HG03521 (cell line): ENCODE measurements at regions not wholly inside any gene's neighbourhood (a gene's known extent, or its start where the extent isn't known, plus 50 kb on each side); places are given as distances from the start of the nearest gene placed in this dataset.
"Not testable (repeated sequence)": the region's sequence is repeated elsewhere in the genome, so short reads cannot be mapped to it uniquely, and the experiment has no call there.

Experiments
- ATAC-seq: cut with Tn5 transposase; IDR thresholded peaks from one replicate; pipeline ENCODE4 v1.9.1; 2021; ENCODE audit warnings: mild to moderate bottlenecking, moderate library complexity; ENCODE audit not compliant: unreplicated experiment

GRCh38 chr2:122007126-122007525 is 251.7 kb downstream of the TSN start:
- ATAC-seq: no peak

GRCh38 chr2:122007577-122007976 is 252.1 kb downstream of the TSN start:
- no peak for ATAC-seq

GRCh38 chr2:122009561-122009960 is 254.1 kb downstream of the TSN start:
- no peak for ATAC-seq

GRCh38 chr2:122011493-122012270 is 256.2 kb downstream of the TSN start:
- no peak for ATAC-seq

DNA sequence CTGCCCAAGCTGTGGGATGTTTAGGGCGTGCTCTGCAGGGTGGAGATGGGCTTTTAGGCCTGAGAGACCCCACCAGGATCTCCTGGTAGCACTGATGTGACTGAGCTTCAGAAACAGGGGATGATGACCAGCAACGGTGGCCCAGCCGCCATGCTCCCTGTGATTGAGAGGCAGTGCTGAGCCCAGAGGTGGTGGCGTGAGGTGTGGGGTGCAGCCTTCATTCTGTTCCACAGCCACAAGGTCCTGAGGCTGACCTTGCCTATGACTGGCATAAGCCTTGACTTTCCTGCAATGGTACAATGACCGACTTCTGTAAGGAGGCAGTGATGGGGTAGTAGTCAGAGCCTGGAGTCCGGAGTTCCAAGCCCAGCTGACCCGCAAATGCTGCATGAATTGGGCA is 263.3 kb downstream of the TSN start:
- no peak for ATAC-seq

- ATAC-seq: no peak
These were observed 264.3 kb downstream of the TSN start for GRCh38 chr2:122019724-122020123.

DNA sequence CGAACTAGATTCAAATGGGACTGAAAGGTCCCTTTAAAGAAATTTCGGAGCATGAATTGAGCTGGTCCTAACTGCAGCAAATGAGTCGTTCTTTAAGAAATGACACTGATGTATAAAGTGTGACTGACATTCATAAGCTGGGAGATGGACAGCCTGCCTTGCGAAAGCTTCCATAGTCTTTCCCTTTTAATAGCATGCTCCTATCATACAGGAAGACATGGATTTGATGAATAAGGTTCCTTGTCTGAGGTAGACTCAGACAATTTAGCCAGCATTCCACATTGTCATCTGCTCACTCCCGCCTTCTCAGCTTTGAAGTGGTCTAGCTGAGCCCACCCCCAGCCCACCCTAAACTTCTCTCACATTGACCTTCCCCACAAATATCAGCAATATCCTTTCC is 264.9 kb downstream of the TSN start:
- ATAC-seq: no peak

DNA sequence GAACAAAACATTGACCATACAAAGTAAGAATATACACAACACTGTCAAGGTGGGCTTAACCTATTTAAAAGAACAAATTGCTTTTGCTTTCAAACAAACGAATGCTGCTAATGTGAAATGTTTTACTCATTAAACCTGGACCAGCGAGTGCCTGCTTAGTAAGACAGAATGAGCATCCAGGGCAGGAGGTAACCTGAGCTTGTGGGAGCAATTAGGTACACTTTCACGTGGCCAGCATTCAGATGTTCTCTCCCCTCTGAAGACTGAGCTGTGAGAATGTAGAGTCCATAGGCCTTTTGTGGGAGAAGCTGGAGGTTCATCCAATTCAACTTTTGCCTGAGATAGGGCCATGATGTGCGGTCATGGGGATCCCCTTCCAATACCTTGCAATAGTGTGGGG is 266.5 kb downstream of the TSN start:
- no peak for ATAC-seq

- no peak for ATAC-seq
These were observed 267.1 kb downstream of the TSN start for GRCh38 chr2:122022531-122022930.

DNA sequence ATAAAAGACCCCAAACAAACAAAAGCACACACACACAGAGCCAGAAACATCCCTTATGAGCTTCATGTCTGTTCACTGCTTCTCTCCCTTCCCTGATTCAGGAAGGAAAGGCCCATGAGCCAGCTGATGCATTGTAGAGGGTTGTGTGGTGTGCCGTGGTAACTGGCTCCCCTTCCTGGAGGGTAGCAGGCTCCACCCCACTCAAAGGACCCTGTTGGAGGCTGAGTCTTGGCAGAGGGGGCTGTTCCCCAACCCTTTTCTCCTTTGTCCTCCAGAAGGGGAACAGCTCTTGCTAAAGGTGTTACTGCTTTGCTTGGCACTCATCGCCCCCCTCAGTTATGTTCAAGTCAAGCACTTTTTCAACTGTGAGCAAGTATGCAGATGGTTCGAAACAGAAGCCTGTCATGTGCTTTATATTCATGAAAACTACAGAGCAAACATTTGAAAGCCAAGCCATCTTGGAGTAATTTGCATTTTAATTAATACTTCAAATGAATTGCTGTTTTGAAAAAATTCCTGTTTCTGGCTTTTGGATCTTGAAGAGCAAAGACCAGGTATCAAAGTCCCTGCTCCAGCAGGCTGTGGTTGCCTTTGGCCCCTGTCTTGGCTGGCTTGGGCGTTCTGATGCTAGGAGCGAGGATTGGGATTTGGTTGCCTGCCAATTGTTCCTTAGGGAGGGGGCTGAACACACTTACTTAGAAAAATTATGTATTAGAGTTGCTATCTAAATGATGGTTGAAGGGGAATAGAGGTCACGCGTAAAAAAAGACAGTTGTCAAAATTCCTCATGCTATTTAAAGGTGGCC is 267.8 kb downstream of the TSN start:
- ATAC-seq: no peak

GRCh38 chr2:122027510-122028217 is 272.2 kb downstream of the TSN start:
- ATAC-seq: no peak

DNA sequence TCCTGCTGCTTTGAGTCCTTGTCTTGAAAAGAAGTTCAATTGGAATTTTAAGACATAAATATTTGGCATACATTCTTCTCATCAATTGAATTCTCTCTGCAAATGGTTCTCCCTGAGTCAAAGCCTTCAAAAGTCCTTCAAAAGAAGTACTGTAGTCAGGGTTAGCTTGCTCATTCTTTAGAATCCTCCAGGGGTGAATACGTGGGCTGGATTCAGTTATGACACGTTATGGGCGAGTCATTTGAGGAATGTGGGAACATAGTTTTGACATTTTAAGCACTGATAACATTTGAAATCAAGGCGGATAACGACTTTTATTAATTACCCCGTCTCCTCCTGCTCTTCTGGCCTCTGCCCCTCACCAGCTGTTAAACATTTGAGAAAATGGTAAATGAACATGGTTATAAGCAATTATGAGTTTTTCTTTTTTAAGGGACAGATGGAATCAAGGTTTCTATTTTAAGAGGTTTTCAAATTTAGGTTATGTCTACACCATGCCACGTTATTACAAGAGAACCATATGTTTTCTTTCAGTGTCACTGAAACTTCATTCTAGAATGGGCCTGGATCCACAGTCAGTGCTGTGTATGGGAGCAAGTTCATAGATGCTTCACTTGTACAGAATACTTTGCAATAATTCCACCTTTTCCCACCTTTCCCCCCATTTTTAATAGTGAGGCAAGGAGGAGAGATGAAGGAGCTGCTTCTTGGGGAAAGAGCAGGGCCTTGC is 273.1 kb downstream of the TSN start:
- ATAC-seq: no peak

DNA sequence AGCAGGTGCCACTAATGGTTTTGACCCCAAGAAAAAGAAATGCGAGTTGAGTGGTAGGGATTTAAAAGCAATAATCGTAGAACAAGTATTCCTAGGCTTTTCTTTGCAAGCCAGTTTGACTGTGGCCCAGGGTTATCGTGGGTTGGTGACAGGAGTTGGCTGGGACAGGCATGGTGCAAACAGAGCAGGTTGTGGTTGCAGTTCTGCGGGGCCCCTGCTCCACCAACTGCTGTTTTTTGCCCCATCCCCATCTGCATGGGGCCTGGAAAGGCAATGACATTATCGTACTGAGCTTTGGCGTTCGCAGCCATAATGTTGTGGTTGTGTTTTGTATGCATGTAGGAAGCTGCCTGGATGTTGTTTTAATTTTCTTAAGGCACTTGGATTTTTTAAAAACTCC is 274.0 kb downstream of the TSN start:
- no peak for ATAC-seq

- ATAC-seq: no peak
These were observed 274.5 kb downstream of the TSN start for GRCh38 chr2:122029945-122030344.

DNA sequence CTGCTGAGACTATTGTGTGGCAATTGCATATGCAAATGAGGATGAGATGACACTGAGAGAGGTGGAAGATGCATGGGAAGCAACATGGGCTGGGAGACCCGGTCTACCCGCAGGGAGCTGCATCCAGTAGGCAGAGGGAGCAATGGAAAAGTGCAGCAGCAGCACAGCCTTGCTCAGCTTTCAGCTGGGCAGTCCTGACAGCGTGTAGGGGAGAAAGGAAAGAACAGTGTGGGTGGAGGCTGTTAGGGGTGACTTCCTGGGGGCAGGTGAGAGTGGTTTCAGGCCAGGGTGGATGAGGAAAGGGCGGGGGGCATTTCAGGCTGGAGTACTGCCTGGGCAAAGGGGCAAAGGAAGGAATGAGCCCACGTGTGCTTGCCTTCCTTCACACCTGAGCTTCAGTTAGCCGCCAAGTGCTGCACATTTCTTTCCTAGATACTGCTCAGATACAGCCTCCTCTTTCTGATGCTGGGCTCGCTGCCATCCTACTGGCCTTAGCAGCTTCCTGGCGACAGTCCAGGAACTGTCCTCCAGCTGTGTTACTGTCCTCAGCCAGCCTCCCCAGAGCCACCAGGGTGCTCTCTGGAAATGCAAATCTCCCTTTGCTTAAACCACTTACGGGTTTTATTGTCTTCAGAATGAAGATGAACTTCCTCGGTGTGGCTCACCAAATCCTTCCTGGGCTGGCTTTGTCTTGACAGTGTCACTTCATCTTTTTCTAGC is 276.3 kb downstream of the TSN start:
- no peak for ATAC-seq

DNA sequence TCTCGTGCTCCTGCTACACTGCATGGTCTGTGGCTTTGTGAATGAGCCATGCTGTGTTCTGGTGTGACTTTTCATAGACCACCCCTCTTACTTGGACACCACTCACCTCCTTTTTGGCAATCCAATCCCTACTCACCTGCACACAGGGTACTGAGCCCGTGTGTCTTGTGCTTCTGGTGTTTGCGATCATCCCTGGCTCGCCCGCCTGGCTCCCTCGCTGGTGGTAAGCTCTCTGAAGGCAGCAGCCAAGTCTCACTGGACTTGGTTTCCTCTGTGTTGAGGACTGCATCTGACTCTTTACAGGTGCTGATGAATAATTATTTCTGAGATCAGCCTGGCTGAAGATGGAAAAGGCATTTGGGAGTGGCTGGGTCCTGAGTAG is 276.8 kb downstream of the TSN start:
- ATAC-seq: no peak

GRCh38 chr2:122033778-122034177 is 278.3 kb downstream of the TSN start:
- no peak for ATAC-seq

DNA sequence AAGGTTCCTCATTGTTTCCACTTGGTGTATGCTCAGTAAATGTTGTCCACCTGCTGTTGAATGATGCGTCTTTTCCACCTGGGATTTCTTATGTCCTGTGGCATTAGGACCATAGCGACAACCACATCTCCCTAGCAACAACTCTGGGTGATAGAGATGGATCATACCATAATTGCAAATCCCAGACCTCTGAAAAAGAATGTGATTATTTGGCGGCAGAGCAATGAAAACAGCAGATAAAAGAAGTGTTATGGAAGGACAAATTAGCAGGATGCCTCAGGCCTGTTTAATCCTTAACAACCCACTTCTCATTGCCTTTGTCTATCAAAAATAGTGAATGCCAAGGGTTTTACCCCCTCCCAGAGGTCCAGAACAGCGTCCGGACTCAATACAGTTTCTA is 278.9 kb downstream of the TSN start:
- no peak for ATAC-seq

DNA sequence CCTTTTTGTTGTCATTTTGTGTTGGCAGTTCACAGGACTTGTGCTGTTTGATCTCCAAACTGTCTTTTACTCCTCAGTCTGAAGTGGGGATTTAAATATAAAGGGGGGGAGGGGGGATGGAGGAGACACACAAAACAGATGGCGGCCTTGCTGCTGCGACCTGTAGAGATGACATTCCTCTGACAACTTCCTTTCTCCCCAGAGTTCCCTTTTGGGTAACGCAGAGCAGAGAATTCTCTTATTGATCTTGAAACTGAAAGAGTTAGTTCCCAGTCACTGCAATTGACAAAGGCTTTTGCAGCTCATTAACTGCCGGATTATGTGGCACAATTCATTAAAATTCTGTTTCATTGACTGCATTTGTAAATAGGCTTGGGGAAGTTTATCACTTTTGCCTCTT is 279.3 kb downstream of the TSN start:
- no peak for ATAC-seq

DNA sequence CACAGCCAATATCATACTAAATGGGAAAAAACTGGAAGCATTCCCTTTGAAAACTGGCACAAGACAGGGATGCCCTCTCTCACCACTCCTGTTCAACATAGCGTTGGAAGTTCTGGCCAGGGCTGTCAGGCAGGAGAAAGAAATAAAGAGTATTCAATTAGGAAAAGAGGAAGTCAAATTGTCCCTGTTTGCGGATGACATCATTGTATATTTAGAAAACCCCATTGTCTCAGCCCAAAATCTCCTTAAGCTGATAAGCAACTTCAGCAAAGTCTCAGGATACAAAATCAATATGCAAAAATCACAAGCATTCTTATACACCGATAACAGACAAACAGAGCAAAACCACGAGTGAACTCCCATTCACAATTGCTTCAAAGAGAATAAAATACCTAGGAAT is 283.4 kb downstream of the TSN start:
- not testable (repeated sequence) for ATAC-seq
